ENCODE measurements at regions not wholly inside any gene's neighbourhood (a gene's known extent, or its start where the extent isn't known, plus 50 kb on each side); places are given as distances from the start of the nearest gene placed in this dataset.

- DNase-seq (ENCODE audit: low read depth), result no peak
- TF ChIP-seq, protein P1, sequence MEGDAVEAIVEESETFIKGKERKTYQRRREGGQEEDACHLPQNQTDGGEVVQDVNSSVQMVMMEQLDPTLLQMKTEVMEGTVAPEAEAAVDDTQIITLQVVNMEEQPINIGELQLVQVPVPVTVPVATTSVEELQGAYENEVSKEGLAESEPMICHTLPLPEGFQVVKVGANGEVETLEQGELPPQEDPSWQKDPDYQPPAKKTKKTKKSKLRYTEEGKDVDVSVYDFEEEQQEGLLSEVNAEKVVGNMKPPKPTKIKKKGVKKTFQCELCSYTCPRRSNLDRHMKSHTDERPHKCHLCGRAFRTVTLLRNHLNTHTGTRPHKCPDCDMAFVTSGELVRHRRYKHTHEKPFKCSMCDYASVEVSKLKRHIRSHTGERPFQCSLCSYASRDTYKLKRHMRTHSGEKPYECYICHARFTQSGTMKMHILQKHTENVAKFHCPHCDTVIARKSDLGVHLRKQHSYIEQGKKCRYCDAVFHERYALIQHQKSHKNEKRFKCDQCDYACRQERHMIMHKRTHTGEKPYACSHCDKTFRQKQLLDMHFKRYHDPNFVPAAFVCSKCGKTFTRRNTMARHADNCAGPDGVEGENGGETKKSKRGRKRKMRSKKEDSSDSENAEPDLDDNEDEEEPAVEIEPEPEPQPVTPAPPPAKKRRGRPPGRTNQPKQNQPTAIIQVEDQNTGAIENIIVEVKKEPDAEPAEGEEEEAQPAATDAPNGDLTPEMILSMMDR (IDR thresholded peaks at IDR 0.05; ENCODE audit: insufficient read depth, low read depth, low read length), result no peak
- no peak overlapping the region for H3K4me3 ChIP-seq (ENCODE audit: low read depth, low read length)
Measured at GRCh38 chr2:116645155-116645554, 1169.3 kb upstream of the DDX18 start.

GRCh38 chr2:116668691-116669090, 1145.8 kb upstream of the DDX18 start:
- no peak for DNase-seq (ENCODE audit: low read depth)
- TF ChIP-seq, protein P1 (IDR thresholded peaks at IDR 0.05; ENCODE audit: insufficient read depth, low read depth, low read length), result no peak
- no peak overlapping the region for H3K4me3 ChIP-seq (ENCODE audit: low read depth, low read length)

- no peak for DNase-seq (ENCODE audit: low read depth)
- no peak overlapping the region for H3K4me3 ChIP-seq (ENCODE audit: low read depth, low read length)
- TF ChIP-seq, protein P1 (IDR thresholded peaks at IDR 0.05; ENCODE audit: insufficient read depth, low read depth, low read length), result no peak
Measured at GRCh38 chr2:116669782-116670181, 1144.7 kb upstream of the DDX18 start.

DNA sequence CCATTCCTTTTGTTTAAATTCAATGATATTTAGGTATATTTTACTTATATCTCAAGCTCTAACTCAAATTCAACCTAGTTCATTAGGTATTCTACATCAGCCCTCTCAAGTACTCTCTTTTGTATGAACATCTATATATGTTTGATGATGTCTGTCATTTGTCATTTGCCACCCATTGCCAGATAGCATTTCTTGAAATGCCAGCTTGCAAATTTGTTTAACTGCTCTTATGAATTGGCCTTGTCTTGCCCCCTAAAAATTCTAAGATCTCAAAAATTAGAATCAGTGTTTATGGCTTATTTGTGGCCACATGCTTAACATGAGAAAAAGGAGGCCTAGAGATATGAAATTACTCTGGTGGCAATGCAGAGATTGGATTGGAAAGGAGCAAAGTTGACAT, 1140.3 kb upstream of the DDX18 start:
- H3K4me3 ChIP-seq (ENCODE audit: low read depth, low read length), result no peak overlapping the region
- TF ChIP-seq, protein P1 (IDR thresholded peaks at IDR 0.05; ENCODE audit: insufficient read depth, low read depth, low read length), result no peak
- no peak for DNase-seq (ENCODE audit: low read depth)

- H3K4me3 ChIP-seq (ENCODE audit: low read depth, low read length), result no peak overlapping the region
- TF ChIP-seq, protein P1 (IDR thresholded peaks at IDR 0.05; ENCODE audit: insufficient read depth, low read depth, low read length), result no peak
- no peak for DNase-seq (ENCODE audit: low read depth)
Measured at GRCh38 chr2:116676776-116677175, 1137.7 kb upstream of the DDX18 start.

DNA sequence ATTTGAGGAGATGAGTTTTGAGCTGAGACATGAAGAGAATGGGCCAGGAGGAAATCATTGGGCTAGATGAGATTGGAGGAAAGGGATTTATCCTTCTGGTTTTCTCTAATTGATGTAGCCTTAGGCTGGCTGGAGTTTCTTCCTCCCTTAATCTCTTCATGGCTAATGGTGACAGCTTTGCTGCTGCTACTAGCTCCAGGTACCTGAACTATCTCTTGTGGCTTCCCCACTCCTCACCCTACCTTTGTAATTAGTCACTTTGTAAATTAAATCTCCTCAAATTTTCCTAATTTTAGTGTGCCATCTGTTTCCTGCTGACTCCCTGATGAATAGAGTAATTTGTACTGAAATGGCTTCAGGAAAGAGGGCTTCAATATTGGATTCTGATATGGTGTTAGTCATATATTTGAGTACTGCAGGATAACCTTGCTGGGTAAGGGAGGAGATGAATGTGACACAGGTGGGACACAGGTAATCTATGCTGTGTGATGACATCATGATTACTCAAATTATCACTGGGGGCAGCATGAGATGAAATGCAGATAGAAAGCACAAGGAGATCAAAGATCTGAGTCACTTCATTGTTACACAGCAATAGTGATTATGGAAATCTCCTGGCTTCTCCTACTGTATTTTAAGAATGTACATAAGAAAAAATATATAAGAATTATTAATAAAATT, 1134.1 kb upstream of the DDX18 start:
- H3K4me3 ChIP-seq (ENCODE audit: low read depth, low read length), result no peak overlapping the region
- TF ChIP-seq, protein P1 (IDR thresholded peaks at IDR 0.05; ENCODE audit: insufficient read depth, low read depth, low read length), result no peak
- DNase-seq (ENCODE audit: low read depth), result no peak

DNA sequence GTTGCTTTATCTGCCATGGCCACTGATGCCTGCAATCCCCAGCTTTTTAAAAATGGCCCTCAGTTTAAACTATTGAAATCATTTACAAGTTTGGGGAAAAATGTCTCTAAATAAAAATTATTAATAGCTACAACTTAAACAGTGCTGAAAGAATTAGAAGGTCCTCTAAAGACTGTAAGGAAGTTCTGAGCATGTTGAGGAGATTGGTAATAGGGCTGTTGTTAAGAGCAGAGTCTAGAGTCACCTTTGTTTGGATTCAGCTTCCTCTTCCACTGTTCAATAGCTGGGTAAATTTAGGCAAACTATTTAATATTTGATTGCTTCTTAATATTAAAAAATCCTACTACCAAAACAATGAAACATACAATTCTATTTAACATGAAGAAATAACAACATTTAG, 1127.1 kb upstream of the DDX18 start:
- H3K4me3 ChIP-seq (ENCODE audit: low read depth, low read length), result no peak overlapping the region
- TF ChIP-seq, protein P1 (IDR thresholded peaks at IDR 0.05; ENCODE audit: insufficient read depth, low read depth, low read length), result no peak
- no peak for DNase-seq (ENCODE audit: low read depth)
